ENCODE measurements at regions not wholly inside any gene's neighbourhood (a gene's known extent, or its start where the extent isn't known, plus 50 kb on each side); places are given as distances from the start of the nearest gene placed in this dataset.

DNA sequence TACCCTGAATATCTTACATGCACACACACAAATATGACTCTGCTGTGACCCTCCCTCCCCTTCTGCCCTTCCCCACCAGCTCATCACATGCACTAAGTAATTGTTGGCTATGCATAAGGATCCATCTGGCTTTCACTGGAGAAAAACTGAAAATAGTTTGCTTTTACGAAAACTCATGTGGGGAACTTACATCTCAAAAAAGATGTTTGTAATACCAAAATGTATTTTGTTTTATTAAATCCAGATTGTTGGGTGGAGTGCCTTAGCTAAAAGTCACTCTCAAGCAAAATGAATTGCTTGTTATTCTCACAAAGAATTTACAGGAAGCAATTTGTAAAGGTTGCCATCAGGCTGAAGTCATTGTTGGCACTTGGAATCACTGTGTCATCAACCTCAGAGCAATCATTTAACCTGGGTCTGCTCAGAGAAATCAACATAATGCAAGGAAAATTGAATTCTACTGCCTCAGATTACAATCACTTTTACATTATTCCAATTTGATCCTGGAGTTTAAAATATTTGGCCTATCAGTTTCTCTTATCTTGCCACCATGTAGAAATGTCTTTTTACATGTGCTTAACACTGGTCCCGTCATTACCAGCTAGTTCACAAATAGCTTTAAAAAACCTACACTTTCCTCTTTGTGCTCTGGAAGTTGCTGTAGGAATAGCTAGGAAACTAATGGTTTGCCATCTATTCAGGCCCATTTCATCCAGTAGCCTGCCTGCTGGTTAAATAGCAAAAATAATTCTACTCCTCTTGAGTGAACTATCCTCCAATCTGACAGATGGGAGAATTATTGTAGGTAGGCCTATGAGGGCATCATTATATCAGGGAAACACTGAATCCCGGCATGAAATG, 90.3 kb upstream of the TMEM17 start:
- DNase-seq (ENCODE audit: low read depth, low spot score) = no peak

DNA sequence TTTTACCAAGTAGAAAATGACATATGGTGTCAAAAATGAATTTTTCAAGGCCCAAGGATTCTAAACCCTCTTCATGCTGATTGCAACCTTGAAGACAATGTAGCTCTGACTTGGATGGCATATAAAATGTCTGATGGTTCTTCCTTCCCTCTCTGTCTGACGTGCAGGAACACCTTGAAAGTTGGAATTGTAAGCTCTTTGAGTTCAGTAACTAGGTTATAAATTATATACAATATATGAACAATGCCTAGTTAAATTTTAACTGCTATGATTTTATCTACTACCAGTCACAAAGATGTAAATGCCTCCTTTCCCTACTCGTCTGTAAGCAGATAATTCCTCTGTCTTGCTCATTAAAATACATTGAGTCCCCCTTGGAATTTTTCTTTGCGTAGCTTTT, 89.5 kb upstream of the TMEM17 start:
- DNase-seq (ENCODE audit: low read depth, low spot score) = no peak

- no peak for DNase-seq (ENCODE audit: low read depth, low spot score)
Observed at GRCh38 chr2:62593825-62594224, 87.8 kb upstream of the TMEM17 start.

DNA sequence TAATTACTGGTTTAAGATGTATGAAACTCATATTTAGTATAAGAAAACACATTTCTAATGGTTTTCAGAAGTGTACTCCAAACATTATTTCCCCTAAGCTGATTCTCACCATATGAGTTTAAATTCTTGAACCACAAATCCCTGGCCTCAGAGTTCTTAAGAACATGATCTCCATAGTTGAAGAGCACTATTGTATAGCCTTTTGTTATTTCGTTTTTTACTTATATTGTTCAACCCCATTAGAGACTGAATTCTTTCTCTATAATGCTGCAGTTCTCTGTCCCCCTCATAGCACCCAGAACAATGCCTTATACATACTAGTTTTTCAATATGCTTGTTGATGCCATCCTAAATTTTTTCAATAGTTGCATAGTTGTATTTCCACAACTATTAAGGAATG, 85.5 kb upstream of the TMEM17 start:
- DNase-seq (ENCODE audit: low read depth, low spot score) = no peak

DNA sequence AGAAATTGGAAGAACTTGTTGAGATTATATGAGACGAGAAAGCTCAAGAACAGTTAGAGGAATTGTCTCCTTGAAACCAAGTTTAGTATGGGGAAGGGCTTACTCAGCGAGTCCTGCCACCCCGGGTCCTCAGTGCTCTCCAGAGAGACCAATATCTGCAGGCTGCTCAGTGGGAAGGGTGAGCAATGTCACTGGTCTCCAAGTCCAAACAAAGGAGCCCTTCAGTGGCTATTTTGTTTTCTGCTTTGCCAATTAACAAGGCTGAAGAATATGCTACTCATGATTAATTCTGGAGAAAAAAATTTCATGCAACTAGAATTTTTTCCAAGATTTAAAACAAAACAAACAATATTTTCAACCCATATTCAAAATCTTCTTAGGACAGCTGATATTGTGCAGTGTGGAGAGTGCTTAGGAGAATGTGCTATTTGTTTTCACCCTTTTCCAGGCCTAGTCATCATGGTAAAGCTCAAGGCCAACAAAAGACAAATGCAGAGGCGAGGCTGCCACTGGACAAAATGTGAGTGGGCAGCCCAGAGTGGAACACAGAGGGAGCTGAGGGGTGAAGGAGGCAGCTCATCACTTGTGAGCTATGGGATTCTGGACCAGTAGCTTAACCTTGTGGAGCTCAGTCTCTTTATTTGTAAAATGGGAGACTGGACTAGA, 83.8 kb upstream of the TMEM17 start:
- DNase-seq (ENCODE audit: low read depth, low spot score) = no peak

GRCh38 chr2:62587592-62587991, 81.6 kb upstream of the TMEM17 start:
- DNase-seq (ENCODE audit: low read depth, low spot score) = no peak

- no peak for DNase-seq (ENCODE audit: low read depth, low spot score)
Observed at GRCh38 chr2:62586981-62587380, 81.0 kb upstream of the TMEM17 start.

GRCh38 chr2:62578803-62579640, 73.0 kb upstream of the TMEM17 start:
- no peak for DNase-seq (ENCODE audit: low read depth, low spot score)

DNA sequence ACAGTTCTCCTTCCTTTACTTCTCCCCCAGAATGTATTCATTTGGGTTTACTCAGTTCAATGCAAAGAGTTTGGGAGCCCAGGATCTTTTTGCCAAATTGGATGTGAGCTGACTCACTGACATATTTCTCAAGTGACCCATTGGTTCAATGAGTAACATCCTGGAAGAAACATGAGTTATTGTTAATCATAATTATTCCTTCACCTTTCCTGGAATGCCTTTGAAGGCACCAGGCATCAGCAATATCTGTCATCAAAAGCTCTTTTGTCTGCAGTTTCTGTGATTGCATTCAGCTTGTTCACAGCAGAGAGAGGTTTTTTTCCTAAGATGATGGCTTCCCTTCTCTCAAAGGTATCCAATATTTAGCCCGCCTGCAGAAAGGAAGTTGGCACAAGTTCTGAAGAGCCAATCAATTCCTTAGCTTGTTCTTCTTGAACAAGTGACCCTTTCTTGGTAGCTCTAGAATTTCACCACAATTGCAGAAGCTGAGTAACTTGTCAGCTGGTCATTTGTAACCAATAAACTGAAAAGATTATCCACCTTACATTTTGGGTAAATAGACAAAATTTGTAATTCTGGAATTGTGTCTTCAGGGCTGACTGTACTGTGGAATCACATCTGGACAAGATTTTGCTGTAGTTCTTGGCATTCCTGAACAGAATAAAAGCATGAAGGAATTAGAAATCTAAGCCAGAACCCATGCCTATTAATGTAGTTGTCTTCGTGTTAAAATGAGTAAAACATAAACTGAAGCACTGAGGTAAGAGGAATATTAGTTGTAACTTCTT, 72.2 kb upstream of the TMEM17 start:
- no peak for DNase-seq (ENCODE audit: low read depth, low spot score)

GRCh38 chr2:62576276-62576939, 70.4 kb upstream of the TMEM17 start:
- no peak for DNase-seq (ENCODE audit: low read depth, low spot score)

GRCh38 chr2:62573936-62574335, 67.9 kb upstream of the TMEM17 start:
- no peak for DNase-seq (ENCODE audit: low read depth, low spot score)

- no peak for DNase-seq (ENCODE audit: low read depth, low spot score)
Observed at GRCh38 chr2:62573137-62573731, 67.2 kb upstream of the TMEM17 start.

GRCh38 chr2:62570861-62571698, 65.1 kb upstream of the TMEM17 start:
- no peak for DNase-seq (ENCODE audit: low read depth, low spot score)

DNA sequence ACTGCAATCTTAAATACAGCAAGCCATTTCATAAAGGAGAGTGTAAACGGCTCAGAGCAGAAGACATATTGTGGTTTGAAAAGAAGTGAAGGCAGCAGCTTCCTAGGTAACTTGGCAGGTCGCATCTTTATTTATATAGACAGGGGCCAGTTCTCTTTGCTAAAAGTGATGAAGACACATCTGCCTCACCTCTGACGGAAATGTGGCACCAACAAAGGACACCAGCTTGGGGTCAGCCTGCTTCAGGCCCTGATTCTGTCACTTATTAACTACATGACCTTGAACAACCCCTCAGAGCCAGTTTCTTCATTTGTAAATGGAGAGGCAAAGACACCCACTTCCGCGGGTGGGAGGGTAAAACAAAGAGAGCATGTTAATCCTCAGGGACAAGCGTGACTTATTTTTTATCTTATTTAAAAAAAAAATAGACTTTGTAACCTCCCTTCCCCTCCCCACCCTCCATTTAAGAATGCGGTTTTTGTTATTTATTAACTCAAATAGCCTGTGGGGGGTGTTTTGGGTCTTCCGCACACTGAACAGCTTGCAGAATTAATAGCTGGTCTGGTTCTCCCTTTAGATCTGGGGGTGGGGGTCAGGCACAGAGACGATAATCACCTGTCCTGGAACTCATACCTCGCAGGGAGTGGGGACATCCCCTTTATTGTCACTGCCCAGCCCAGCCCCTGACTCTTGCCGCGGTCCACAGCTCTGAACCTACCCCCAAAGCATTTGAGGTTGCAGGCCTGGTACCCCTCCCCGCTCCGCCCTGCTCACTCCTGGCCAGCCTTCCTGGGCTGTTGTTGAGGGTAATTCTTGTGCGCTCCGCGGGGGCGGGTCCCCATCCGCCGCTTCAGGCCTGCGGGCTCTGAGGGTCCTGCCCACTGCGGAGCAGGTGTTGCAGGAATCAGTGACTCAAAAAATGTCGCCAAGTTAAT, 64.2 kb upstream of the TMEM17 start:
- no peak for DNase-seq (ENCODE audit: low read depth, low spot score)

DNA sequence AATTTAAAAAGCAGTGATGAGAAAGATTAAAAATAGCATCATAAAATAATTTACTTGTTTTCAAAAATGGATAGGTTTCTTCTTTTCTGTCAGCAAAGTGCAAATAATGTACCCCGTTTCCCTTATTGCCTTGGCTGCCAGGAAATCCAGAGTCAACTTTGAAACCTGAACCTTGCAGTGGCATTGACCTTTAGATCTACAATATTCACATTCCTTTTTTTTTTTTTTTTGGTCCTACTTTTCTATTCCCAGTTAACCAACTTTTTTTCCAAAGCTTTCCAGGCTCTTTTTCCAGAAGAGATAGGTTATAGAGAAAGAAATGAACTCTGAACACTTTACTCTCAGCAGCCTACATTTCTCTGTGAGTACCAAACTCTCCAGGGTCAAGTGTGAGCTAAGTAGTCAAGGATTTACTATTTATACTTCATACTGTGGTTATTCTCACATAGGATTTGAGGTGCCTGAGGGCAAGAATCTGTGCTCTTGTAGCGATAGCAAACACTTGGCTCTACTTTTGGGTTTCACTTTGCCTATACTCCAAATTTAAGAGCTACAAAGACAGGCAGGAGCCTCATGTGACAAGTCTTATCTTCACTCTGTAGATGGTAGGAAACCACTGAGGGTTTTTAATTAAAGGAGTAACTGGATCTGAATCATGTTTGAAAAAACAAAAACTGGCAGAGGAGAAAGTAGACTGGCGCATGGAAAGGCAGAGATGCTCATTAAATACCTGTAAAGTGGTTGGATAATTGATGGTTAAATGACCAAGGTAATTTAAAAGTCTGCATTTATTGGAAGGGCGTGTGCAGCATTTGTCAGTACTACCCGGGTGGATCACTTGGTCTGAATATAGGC, 63.2 kb upstream of the TMEM17 start:
- DNase-seq (ENCODE audit: low read depth, low spot score) = no peak

DNA sequence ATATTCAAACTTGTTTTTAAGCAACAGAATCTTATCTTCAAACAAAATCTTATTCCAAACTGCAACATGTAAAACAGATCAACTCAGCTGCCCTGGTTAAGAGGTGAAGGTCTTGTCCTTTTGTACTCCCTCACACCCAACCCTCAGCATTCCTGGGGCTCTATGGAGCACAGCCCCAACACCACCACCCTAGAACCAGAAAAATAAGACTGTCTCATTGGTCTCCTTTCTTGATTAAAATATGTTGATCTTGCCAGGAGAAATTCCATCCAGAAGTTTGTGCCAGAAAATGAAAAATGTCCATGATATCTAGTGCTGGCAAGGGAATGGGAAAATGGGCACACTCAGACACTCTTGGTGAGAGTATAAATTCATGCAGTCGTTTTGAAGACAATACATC, 62.1 kb upstream of the TMEM17 start:
- no peak for DNase-seq (ENCODE audit: low read depth, low spot score)

DNA sequence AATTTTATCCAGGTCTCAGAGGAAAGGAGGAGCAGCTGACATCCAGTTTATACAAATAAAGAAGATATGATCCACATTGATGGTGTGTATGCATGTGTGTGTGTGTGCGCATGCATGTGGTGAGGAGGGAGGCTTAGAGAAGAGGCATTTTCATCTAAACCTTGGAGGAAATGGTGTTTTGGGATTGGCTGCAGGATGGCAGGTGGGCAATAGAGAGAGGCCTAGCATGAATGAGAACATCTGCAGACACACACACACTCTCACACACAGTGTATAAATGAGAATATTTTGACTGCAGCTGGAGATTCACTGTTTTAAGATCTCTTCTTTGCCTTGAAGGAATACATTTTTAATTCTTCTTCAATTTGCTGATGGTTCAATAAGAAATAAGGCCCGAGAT, 61.7 kb upstream of the TMEM17 start:
- DNase-seq (ENCODE audit: low read depth, low spot score) = no peak

- no peak for DNase-seq (ENCODE audit: low read depth, low spot score)
Observed at GRCh38 chr2:62566847-62567246, 60.9 kb upstream of the TMEM17 start.
